ENCODE measurements at regions not wholly inside any gene's neighbourhood (a gene's known extent, or its start where the extent isn't known, plus 50 kb on each side); places are given as distances from the start of the nearest gene placed in this dataset.

DNA sequence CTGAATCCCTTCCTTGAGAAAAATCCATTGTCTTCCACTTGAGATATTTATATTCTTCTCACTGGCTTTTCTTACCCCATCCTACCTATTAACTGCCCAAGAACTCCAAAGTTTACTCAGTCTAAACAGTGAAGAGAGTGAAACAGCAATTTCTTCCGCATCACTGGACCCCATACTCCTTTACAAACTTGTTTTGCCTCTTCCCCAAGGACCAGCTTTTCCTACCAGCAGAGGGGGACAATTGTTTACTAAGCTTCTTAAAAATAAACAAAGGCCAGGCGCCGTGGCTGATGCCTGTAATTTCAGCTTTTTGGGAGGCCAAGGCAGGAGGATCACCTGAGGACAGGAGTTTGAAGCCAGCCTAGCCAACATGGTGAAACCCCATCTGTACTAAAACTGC lies 52.0 kb downstream of the LRATD1 start:
- H3K9me3 Mint-ChIP-seq (ENCODE audit: low read depth): no peaks in the 10 kb centered on the region
- no peaks in the 10 kb centered on the region for H3K36me3 Mint-ChIP-seq (ENCODE audit: low read depth)
- no peak overlapping the region for H3K4me3 Mint-ChIP-seq (ENCODE audit: unreplicated experiment)
- no peak overlapping the region for H3K27ac Mint-ChIP-seq (ENCODE audit: unreplicated experiment)
- TF ChIP-seq, protein P1, sequence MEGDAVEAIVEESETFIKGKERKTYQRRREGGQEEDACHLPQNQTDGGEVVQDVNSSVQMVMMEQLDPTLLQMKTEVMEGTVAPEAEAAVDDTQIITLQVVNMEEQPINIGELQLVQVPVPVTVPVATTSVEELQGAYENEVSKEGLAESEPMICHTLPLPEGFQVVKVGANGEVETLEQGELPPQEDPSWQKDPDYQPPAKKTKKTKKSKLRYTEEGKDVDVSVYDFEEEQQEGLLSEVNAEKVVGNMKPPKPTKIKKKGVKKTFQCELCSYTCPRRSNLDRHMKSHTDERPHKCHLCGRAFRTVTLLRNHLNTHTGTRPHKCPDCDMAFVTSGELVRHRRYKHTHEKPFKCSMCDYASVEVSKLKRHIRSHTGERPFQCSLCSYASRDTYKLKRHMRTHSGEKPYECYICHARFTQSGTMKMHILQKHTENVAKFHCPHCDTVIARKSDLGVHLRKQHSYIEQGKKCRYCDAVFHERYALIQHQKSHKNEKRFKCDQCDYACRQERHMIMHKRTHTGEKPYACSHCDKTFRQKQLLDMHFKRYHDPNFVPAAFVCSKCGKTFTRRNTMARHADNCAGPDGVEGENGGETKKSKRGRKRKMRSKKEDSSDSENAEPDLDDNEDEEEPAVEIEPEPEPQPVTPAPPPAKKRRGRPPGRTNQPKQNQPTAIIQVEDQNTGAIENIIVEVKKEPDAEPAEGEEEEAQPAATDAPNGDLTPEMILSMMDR (IDR thresholded peaks at IDR 0.05): no peak
- no peak for DNase-seq (ENCODE audit: low spot score)
- no peaks in the 10 kb centered on the region for H3K27me3 Mint-ChIP-seq (ENCODE audit: low read depth)
- H3K4me1 Mint-ChIP-seq (ENCODE audit: low read depth): no peaks in the 10 kb centered on the region

DNA sequence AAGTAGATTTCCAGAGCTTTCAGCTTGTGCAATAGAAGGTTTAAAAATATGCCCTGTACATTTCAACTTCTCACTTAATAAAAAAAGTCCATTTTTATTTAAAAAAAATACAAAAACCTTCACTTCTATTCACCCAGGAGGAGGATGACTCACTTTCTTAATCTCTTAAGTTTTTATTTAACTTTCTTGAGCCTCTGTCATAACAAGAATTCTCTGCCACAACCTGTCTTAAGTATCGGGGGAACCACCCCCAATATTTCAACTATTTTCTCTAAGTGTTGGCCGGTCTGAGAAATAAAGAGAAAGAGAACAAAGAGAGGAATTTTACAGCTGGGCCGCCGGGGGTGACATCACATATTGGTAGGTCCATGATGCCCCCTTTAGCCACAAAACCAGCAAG lies 58.4 kb downstream of the LRATD1 start:
- Mint-ChIP-seq H3K27ac (ENCODE audit: unreplicated experiment) (no peak overlapping the region), H3K4me1 (ENCODE audit: low read depth) (no peaks in the 10 kb centered on the region), H3K27me3 (ENCODE audit: low read depth) (no peaks in the 10 kb centered on the region), H3K36me3 (ENCODE audit: low read depth) (no peaks in the 10 kb centered on the region), H3K4me3 (ENCODE audit: unreplicated experiment) (no peak overlapping the region), H3K9me3 (ENCODE audit: low read depth) (peaks cover 8% of the 10 kb centered on the region)
- TF ChIP-seq, protein P1 (IDR thresholded peaks at IDR 0.05): no peak
- DNase-seq (ENCODE audit: low spot score): no peak

DNA sequence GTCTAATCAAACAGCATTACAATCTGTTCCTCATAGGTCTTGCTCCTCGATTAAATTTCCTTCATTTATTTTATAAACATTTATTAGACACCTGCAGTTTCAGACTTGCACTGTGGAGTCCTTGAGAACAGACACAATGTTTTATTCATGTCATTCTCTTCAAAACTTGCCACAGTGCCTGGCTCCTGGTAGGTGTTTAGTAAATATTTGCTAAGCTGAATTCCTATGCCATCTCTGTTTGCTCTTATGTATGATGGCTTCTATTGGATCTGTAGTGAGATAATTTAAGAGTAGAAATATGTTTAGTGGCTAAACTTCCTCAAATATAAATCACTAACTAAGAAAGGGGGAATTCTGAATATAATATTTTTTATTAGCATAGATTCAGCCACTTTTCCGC lies 61.4 kb downstream of the LRATD1 start:
- peaks cover 8% of the 10 kb centered on the region for H3K9me3 Mint-ChIP-seq (ENCODE audit: low read depth)
- H3K27me3 Mint-ChIP-seq (ENCODE audit: low read depth): no peaks in the 10 kb centered on the region
- H3K4me3 Mint-ChIP-seq (ENCODE audit: unreplicated experiment): no peak overlapping the region
- H3K36me3 Mint-ChIP-seq (ENCODE audit: low read depth): no peaks in the 10 kb centered on the region
- DNase-seq (ENCODE audit: low spot score): no peak
- no peak overlapping the region for H3K27ac Mint-ChIP-seq (ENCODE audit: unreplicated experiment)
- TF ChIP-seq, protein P1 (IDR thresholded peaks at IDR 0.05): no peak
- H3K4me1 Mint-ChIP-seq (ENCODE audit: low read depth): no peaks in the 10 kb centered on the region

DNA sequence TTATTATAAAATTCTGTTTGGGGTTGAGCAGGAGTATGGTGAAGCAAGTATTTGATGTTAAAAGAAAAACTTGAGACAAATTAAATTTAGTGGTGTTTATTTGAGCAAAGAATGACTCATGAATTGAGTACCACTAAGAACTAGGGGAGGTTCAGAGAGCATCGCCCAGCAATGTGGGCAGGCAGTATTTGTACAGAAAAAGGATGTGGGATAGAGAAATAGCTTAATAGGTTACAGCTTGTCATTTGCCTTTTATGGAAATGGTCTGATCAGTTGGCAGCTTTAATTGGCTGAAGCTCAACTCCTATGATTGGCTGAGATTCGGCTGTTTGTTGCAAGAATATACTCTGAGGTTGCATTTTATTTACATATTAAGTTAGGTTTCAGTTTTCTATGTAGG lies 68.2 kb downstream of the LRATD1 start:
- Mint-ChIP-seq H3K4me3 (ENCODE audit: unreplicated experiment) (no peak overlapping the region), H3K4me1 (ENCODE audit: low read depth) (no peaks in the 10 kb centered on the region), H3K36me3 (ENCODE audit: low read depth) (no peaks in the 10 kb centered on the region), H3K27me3 (ENCODE audit: low read depth) (peaks cover 2% of the 10 kb centered on the region), H3K27ac (ENCODE audit: unreplicated experiment) (no peak overlapping the region), H3K9me3 (ENCODE audit: low read depth) (no peaks in the 10 kb centered on the region)
- TF ChIP-seq, protein P1 (IDR thresholded peaks at IDR 0.05): no peak
- no peak for DNase-seq (ENCODE audit: low spot score)

DNA sequence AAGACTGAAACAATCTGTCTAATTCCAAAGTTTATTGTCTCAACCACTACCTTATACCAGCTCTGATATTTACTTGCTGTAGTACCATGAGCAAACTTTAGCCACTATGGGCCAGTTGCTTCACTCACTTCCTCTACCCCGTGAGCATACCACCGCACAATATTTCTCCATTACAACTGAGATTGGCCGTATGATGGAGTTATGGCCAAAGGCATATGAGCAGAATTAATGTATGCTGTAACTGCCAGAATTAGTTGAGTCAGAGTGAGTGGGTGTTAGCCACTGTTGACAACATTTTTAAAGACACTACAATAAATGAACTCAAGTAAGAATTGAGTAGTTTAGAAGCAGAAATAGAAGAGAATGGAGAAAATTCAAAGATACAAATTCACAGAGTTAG lies 69.7 kb downstream of the LRATD1 start:
- TF ChIP-seq, protein P1 (IDR thresholded peaks at IDR 0.05): no peak
- no peak for DNase-seq (ENCODE audit: low spot score)
- Mint-ChIP-seq H3K4me3 (ENCODE audit: unreplicated experiment) (no peak overlapping the region), H3K4me1 (ENCODE audit: low read depth) (no peaks in the 10 kb centered on the region), H3K27ac (ENCODE audit: unreplicated experiment) (no peak overlapping the region), H3K36me3 (ENCODE audit: low read depth) (no peaks in the 10 kb centered on the region), H3K9me3 (ENCODE audit: low read depth) (no peaks in the 10 kb centered on the region), H3K27me3 (ENCODE audit: low read depth) (peaks cover 3% of the 10 kb centered on the region)

Data from chondrocyte (in vitro differentiated cells).